ENCODE measurements at regions not wholly inside any gene's neighbourhood (a gene's known extent, or its start where the extent isn't known, plus 50 kb on each side); places are given as distances from the start of the nearest gene placed in this dataset.

- no peaks in the 10 kb centered on the region for H3K36me3 ChIP-seq (ENCODE audit: control insufficient read depth in 1 of 2, insufficient read depth in 2 of 2, low read length in 2 of 2)
- H3K79me2 ChIP-seq (ENCODE audit: control insufficient read depth, insufficient read depth, low read length, poor library complexity) = no peaks in the 10 kb centered on the region
- H2BK5ac ChIP-seq (ENCODE audit: low read depth, low read length, poor library complexity) = no peak overlapping the region
- no peak overlapping the region for H3K9ac ChIP-seq (ENCODE audit: low read length)
- H3K4me1 ChIP-seq (ENCODE audit: control insufficient read depth in 1 of 2, insufficient read depth in 2 of 2, low read length in 2 of 2) = peaks cover 0 to 2% of the 10 kb centered on the region in 2 experiments
- no peak overlapping the region for H2BK120ac ChIP-seq (ENCODE audit: insufficient read depth, low read length, poor library complexity)
- H2BK12ac ChIP-seq (ENCODE audit: low read length) = no peak overlapping the region
- H2AFZ ChIP-seq (ENCODE audit: insufficient read depth, low read length, poor library complexity) = no peak overlapping the region
- H3K27me3 ChIP-seq (ENCODE audit: insufficient read depth, low read length) = no peaks in the 10 kb centered on the region
- H2AK5ac ChIP-seq (ENCODE audit: low read length) = no peak overlapping the region
- no peak overlapping the region for H3K4me2 ChIP-seq (ENCODE audit: low read length)
- no peak for DNase-seq
- no peaks in the 10 kb centered on the region for H3K9me3 ChIP-seq (ENCODE audit: insufficient read depth, low read depth, low read length)
- no peak overlapping the region for H3K23ac ChIP-seq (ENCODE audit: low read length)
- no peaks in the 10 kb centered on the region for H3K79me1 ChIP-seq (ENCODE audit: low read length)
- H3K18ac ChIP-seq (ENCODE audit: low read length) = no peak overlapping the region
- no peak overlapping the region for H3K4me3 ChIP-seq (ENCODE audit: low read depth, low read length)
- no peak overlapping the region for H3K27ac ChIP-seq (ENCODE audit: low read depth, low read length)
- WGBS (ENCODE audit: extremely low coverage, insufficient coverage, insufficient read length) = no CpG with 5 or more reads among the region's 2 CpGs
- H4K8ac ChIP-seq (ENCODE audit: low read depth, low read length) = no peak overlapping the region
- no peak overlapping the region for H4K12ac ChIP-seq (ENCODE audit: low read depth, low read length)
- no peak overlapping the region for H3K4ac ChIP-seq (ENCODE audit: low read depth, low read length)
- H3K14ac ChIP-seq (ENCODE audit: low read length) = no peak overlapping the region
- no peak overlapping the region for H4K91ac ChIP-seq (ENCODE audit: low read depth, low read length)
Measured at GRCh38 chr4:63831590-63832155, 577.6 kb downstream of the TECRL start.

DNA sequence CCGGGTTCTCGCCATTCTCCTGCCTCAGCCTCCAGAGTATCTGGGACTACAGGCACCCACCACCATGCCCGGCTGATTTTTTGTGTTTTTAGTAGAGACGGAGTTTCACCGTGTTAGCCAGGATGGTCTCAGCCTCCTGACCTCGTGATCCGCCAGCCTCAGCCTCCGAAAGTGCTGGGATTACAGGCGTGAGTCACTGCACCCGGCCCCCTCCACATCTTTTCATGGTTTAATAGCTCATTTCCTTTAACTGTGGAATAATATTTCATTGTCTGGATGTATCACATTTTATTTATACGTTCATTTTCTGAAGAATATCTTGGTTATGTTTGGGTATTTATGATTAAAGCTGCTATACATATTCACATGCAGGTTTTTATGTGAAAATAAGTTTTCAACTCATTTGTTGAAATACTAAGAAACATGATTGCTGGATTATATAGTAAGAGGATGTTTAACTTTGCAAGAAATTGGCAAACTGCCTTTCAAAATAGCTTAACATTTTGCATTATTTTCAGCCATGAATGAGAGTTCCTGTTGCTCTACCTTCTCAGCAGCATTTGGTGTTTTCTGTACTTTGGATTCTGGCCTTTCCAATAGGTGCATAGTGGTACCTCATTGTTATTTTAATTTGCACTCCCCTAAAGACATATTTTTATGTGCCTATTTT, 591.9 kb downstream of the TECRL start:
- H3K27me3 ChIP-seq (ENCODE audit: insufficient read depth, low read length) = no peaks in the 10 kb centered on the region
- no peak overlapping the region for H4K91ac ChIP-seq (ENCODE audit: low read depth, low read length)
- no peak overlapping the region for H3K23ac ChIP-seq (ENCODE audit: low read length)
- H3K18ac ChIP-seq (ENCODE audit: low read length) = no peak overlapping the region
- H3K4me1 ChIP-seq (ENCODE audit: control insufficient read depth in 1 of 2, insufficient read depth in 2 of 2, low read length in 2 of 2) = no peaks in the 10 kb centered on the region
- no peaks in the 10 kb centered on the region for H3K79me2 ChIP-seq (ENCODE audit: control insufficient read depth, insufficient read depth, low read length, poor library complexity)
- no CpG with 5 or more reads among the region's 11 CpGs for WGBS (ENCODE audit: extremely low coverage, insufficient coverage, insufficient read length)
- no peak overlapping the region for H3K4me2 ChIP-seq (ENCODE audit: low read length)
- no peaks in the 10 kb centered on the region for H3K36me3 ChIP-seq (ENCODE audit: control insufficient read depth in 1 of 2, insufficient read depth in 2 of 2, low read length in 2 of 2)
- no peak overlapping the region for H2BK120ac ChIP-seq (ENCODE audit: insufficient read depth, low read length, poor library complexity)
- H3K79me1 ChIP-seq (ENCODE audit: low read length) = no peaks in the 10 kb centered on the region
- H3K4me3 ChIP-seq (ENCODE audit: low read depth, low read length) = no peak overlapping the region
- H3K27ac ChIP-seq (ENCODE audit: low read depth, low read length) = no peak overlapping the region
- no peak overlapping the region for H4K12ac ChIP-seq (ENCODE audit: low read depth, low read length)
- no peak overlapping the region for H4K8ac ChIP-seq (ENCODE audit: low read depth, low read length)
- DNase-seq = no peak
- no peak overlapping the region for H3K4ac ChIP-seq (ENCODE audit: low read depth, low read length)
- no peak overlapping the region for H2BK12ac ChIP-seq (ENCODE audit: low read length)
- no peak overlapping the region for H2AK5ac ChIP-seq (ENCODE audit: low read length)
- no peak overlapping the region for H3K9ac ChIP-seq (ENCODE audit: low read length)
- no peaks in the 10 kb centered on the region for H3K9me3 ChIP-seq (ENCODE audit: insufficient read depth, low read depth, low read length)
- H2BK5ac ChIP-seq (ENCODE audit: low read depth, low read length, poor library complexity) = no peak overlapping the region
- H2AFZ ChIP-seq (ENCODE audit: insufficient read depth, low read length, poor library complexity) = no peak overlapping the region
- no peak overlapping the region for H3K14ac ChIP-seq (ENCODE audit: low read length)

GRCh38 chr4:63814171-63814964, 594.9 kb downstream of the TECRL start:
- Histone ChIP-seq H3K14ac (ENCODE audit: low read length) (no peak overlapping the region), H3K4me1 (ENCODE audit: control insufficient read depth in 1 of 2, insufficient read depth in 2 of 2, low read length in 2 of 2) (no peaks in the 10 kb centered on the region), H3K79me1 (ENCODE audit: low read length) (no peaks in the 10 kb centered on the region), H3K9ac (ENCODE audit: low read length) (no peak overlapping the region), H3K27ac (ENCODE audit: low read depth, low read length) (no peak overlapping the region), H3K4me3 (ENCODE audit: low read depth, low read length) (no peak overlapping the region), H3K36me3 (ENCODE audit: control insufficient read depth in 1 of 2, insufficient read depth in 2 of 2, low read length in 2 of 2) (no peaks in the 10 kb centered on the region), H3K18ac (ENCODE audit: low read length) (no peak overlapping the region), H3K23ac (ENCODE audit: low read length) (no peak overlapping the region), H4K91ac (ENCODE audit: low read depth, low read length) (no peak overlapping the region), H3K79me2 (ENCODE audit: control insufficient read depth, insufficient read depth, low read length, poor library complexity) (no peaks in the 10 kb centered on the region), H3K4me2 (ENCODE audit: low read length) (no peak overlapping the region), H4K12ac (ENCODE audit: low read depth, low read length) (no peak overlapping the region), H2BK12ac (ENCODE audit: low read length) (no peak overlapping the region), H2BK5ac (ENCODE audit: low read depth, low read length, poor library complexity) (no peak overlapping the region), H2BK120ac (ENCODE audit: insufficient read depth, low read length, poor library complexity) (no peak overlapping the region), H2AFZ (ENCODE audit: insufficient read depth, low read length, poor library complexity) (no peak overlapping the region), H2AK5ac (ENCODE audit: low read length) (no peak overlapping the region), H3K27me3 (ENCODE audit: insufficient read depth, low read length) (no peaks in the 10 kb centered on the region), H4K8ac (ENCODE audit: low read depth, low read length) (no peak overlapping the region), H3K4ac (ENCODE audit: low read depth, low read length) (no peak overlapping the region), H3K9me3 (ENCODE audit: insufficient read depth, low read depth, low read length) (no peaks in the 10 kb centered on the region)
- no peak for DNase-seq
- no CpG with 5 or more reads among the region's 4 CpGs for whole genome bisulfite sequencing (ENCODE audit: extremely low coverage, insufficient coverage, insufficient read length)

DNA sequence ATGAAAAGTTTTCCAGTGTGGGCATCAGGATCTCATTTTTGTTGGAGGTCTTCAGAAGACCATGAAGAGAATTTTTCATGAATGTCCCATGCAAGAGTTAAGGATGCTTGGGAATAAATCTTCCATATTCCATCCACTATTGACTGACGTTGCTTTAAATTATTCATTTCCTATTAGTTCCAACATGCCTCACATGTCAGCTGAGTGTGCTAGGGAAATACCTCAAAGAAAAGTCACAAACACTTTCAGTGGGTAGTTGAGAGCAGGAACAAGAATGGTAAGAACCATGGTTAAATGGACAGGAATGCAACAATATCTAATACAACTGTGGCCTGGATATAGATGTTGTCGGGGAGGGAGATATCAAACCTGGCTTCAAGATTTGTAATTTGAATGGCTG, 610.1 kb downstream of the TECRL start:
- Histone ChIP-seq H2BK5ac (ENCODE audit: low read depth, low read length, poor library complexity) (no peak overlapping the region), H4K8ac (ENCODE audit: low read depth, low read length) (no peak overlapping the region), H2AFZ (ENCODE audit: insufficient read depth, low read length, poor library complexity) (no peak overlapping the region), H3K9me3 (ENCODE audit: insufficient read depth, low read depth, low read length) (no peaks in the 10 kb centered on the region), H3K36me3 (ENCODE audit: control insufficient read depth in 1 of 2, insufficient read depth in 2 of 2, low read length in 2 of 2) (no peaks in the 10 kb centered on the region), H3K4me1 (ENCODE audit: control insufficient read depth in 1 of 2, insufficient read depth in 2 of 2, low read length in 2 of 2) (no peaks in the 10 kb centered on the region), H4K12ac (ENCODE audit: low read depth, low read length) (no peak overlapping the region), H3K14ac (ENCODE audit: low read length) (no peak overlapping the region), H3K79me1 (ENCODE audit: low read length) (no peaks in the 10 kb centered on the region), H3K23ac (ENCODE audit: low read length) (no peak overlapping the region), H2BK120ac (ENCODE audit: insufficient read depth, low read length, poor library complexity) (no peak overlapping the region), H3K27ac (ENCODE audit: low read depth, low read length) (no peak overlapping the region), H3K9ac (ENCODE audit: low read length) (no peak overlapping the region), H2AK5ac (ENCODE audit: low read length) (no peak overlapping the region), H3K4me2 (ENCODE audit: low read length) (no peak overlapping the region), H3K79me2 (ENCODE audit: control insufficient read depth, insufficient read depth, low read length, poor library complexity) (no peaks in the 10 kb centered on the region), H3K27me3 (ENCODE audit: insufficient read depth, low read length) (no peaks in the 10 kb centered on the region), H4K91ac (ENCODE audit: low read depth, low read length) (no peak overlapping the region), H3K4ac (ENCODE audit: low read depth, low read length) (no peak overlapping the region), H3K4me3 (ENCODE audit: low read depth, low read length) (no peak overlapping the region), H3K18ac (ENCODE audit: low read length) (no peak overlapping the region), H2BK12ac (ENCODE audit: low read length) (no peak overlapping the region)
- WGBS (ENCODE audit: extremely low coverage, insufficient coverage, insufficient read length) = no CpG with 5 or more reads among the region's 2 CpGs
- no peak for DNase-seq

All from trophoblast cell (in vitro differentiated cells and primary cell).